ENCODE measurements at regions not wholly inside any gene's neighbourhood (a gene's known extent, or its start where the extent isn't known, plus 50 kb on each side); places are given as distances from the start of the nearest gene placed in this dataset.

DNA sequence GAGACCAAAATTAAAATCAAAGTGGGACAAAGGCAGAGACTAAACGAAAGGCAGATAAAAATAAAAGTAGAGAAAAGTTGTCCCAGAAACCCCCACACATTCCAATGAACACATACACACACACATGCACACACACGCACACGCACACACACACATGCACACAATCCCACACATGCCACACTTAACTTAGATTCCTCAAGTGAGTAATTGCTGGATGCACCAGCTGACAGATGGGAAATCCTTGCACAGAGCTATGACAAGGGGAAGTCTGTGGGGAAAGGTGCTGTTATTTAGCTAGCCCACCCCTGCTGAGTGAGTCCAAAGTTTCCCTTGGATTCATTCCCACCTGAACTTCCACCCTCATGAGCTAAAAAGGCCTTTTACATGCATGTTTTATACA, 233.9 kb downstream of the RAB28 start:
- no peaks in the 10 kb centered on the region for H3K9me3 ChIP-seq (replicated peaks; ENCODE audit: control insufficient read depth, insufficient read depth, low read depth, low read length)
- BruUV-seq (replicated peaks): no TSS peak
- no peak overlapping the region for H3K9ac ChIP-seq (ENCODE audit: insufficient read depth in 1 of 2, low read depth in 2 of 2, low read length in 2 of 2)
- no peak for DNase-seq (ENCODE audit: extremely low read depth in 1 of 4, low spot score in 3 of 4)
- H3K4me2 ChIP-seq (ENCODE audit: insufficient read depth, low read length): no peak overlapping the region
- in situ Hi-C loops (cut with MboI): no loop called here
- no peak overlapping the region for H3K27ac ChIP-seq (ENCODE audit: extremely low read depth, low read depth, low read length)
- ATAC-seq: no peak
- H3K4me1 ChIP-seq (replicated peaks in 1 of 2; ENCODE audit: control insufficient read depth in 2 of 2, insufficient read depth in 2 of 2, low read length in 2 of 2): no peaks in the 10 kb centered on the region
- H3K79me2 ChIP-seq (ENCODE audit: control insufficient read depth, insufficient read depth, low read length): no peaks in the 10 kb centered on the region
- no peaks in the 10 kb centered on the region for H3K36me3 ChIP-seq (ENCODE audit: control insufficient read depth, insufficient read depth, low read length)
- H3K27me3 ChIP-seq (ENCODE audit: control insufficient read depth in 2 of 2, insufficient read depth in 2 of 2, low read length in 2 of 2): no peaks in the 10 kb centered on the region
- 9% methylated on average over 3 of the region's 3 CpGs for WGBS (ENCODE audit: insufficient coverage, low coverage, missing lambda C conversion rate)
- H4K20me1 ChIP-seq (replicated peaks; ENCODE audit: control insufficient read depth, insufficient read depth, low read length): no peaks in the 10 kb centered on the region
- FAIRE-seq: no peak
- H2AFZ ChIP-seq (ENCODE audit: low read depth, low read length): no peak overlapping the region
- H3K9me1 ChIP-seq (ENCODE audit: control insufficient read depth, insufficient read depth, low read length): no peaks in the 10 kb centered on the region
- intact Hi-C loops (cut with micrococcal nuclease): no loop called here
- no peak overlapping the region for H3K4me3 ChIP-seq
- ChIA-PET CTCF (ENCODE audit: low intra/inter-chr PET ratio) (no interaction called here), POLR2A (no interaction called here)
- TF ChIP-seq MYBL2 (IDR thresholded peaks at IDR 0.05; ENCODE audit: low read depth) (no peak), MYBL2 (CRISPR knock-in tag; IDR thresholded peaks at IDR 0.05; ENCODE audit: borderline replicate concordance) (no peak), POLR2H (tag; IDR thresholded peaks at IDR 0.05; ENCODE audit: low read depth) (no peak), DPF2 (IDR thresholded peaks at IDR 0.05) (no peak), MAFF (IDR thresholded peaks at IDR 0.05; ENCODE audit: low read length) (no peak), MTA1 (IDR thresholded peaks at IDR 0.05; ENCODE audit: borderline replicate concordance) (no peak), IFI16 (CRISPR knock-in tag; IDR thresholded peaks at IDR 0.05) (no peak), ZNF668 (CRISPR knock-in tag; IDR thresholded peaks at IDR 0.05) (no peak), SLC30A9 (CRISPR knock-in tag; IDR thresholded peaks at IDR 0.05) (no peak), FUS (optimal IDR thresholded peaks at IDR 0.05; ENCODE audit: low read depth, low read length) (no peak), KLF6 (CRISPR knock-in tag; IDR thresholded peaks at IDR 0.05; ENCODE audit: borderline replicate concordance) (no peak), MYNN (IDR thresholded peaks at IDR 0.05) (no peak), MYNN (CRISPR knock-in tag; IDR thresholded peaks at IDR 0.05) (no peak), ARNT (IDR thresholded peaks at IDR 0.05) (no peak)
- TF ChIP-seq, protein P1, sequence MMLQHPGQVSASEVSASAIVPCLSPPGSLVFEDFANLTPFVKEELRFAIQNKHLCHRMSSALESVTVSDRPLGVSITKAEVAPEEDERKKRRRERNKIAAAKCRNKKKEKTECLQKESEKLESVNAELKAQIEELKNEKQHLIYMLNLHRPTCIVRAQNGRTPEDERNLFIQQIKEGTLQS (IDR thresholded peaks at IDR 0.05): no peak
- TF ChIP-seq, protein P1 (CRISPR knock-in tag; conservative IDR thresholded peaks at IDR 0.05): no peak
- TF ChIP-seq, protein P2, sequence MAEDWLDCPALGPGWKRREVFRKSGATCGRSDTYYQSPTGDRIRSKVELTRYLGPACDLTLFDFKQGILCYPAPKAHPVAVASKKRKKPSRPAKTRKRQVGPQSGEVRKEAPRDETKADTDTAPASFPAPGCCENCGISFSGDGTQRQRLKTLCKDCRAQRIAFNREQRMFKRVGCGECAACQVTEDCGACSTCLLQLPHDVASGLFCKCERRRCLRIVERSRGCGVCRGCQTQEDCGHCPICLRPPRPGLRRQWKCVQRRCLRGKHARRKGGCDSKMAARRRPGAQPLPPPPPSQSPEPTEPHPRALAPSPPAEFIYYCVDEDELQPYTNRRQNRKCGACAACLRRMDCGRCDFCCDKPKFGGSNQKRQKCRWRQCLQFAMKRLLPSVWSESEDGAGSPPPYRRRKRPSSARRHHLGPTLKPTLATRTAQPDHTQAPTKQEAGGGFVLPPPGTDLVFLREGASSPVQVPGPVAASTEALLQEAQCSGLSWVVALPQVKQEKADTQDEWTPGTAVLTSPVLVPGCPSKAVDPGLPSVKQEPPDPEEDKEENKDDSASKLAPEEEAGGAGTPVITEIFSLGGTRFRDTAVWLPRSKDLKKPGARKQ (CRISPR knock-in tag; IDR thresholded peaks at IDR 0.05): no peak

All from K562 (cell line).